GM21576 (cell line): ENCODE measurements at regions not wholly inside any gene's neighbourhood (a gene's known extent, or its start where the extent isn't known, plus 50 kb on each side); places are given as distances from the start of the nearest gene placed in this dataset.

ENCODE experiments used
- ATAC-seq: cut with Tn5 transposase; IDR thresholded peaks from one replicate; pipeline ENCODE4 v1.9.1; 2021; ENCODE audit warnings: mild to moderate bottlenecking, moderate library complexity; ENCODE audit not compliant: unreplicated experiment

DNA sequence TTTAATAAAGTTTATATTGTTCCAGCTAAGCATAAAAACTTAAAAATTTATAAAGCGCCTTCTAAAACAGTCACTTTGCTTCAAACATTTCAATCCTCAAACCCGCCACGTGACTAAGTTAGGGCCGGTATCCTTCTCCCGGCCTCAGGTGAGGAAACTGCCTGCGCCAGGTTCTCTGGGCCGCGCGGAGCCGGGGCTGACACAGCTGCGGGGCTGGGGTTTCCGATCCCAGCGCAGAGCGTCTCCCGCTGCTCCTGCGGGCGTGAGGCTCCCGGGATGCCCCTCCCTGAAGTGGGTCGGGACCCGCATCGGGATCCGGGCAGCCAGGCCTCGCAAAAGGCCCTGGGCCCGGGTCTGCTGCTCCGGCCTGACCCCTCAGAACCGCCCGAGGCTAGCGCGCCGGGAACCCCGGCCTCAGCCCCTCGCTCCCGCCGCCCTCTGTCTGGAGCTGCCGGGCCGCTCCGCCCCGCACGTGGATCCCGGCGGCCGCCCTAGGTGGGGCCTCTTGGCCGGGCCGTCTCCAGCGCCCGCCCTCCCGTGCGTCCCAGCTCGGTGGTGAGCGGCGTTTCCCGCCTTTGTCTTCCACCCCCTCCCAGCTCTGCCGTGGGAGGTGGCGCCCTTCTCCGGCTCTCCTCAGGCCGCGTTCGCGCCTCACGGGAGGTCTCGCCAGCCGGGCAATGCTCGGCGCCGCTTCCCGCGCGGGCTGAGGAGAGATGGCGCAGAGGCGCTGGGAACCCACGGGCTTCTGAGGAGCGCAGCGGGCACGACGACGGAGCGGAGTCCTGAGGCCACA lies 267.9 kb downstream of the DLL1 start:
- no peak for ATAC-seq

DNA sequence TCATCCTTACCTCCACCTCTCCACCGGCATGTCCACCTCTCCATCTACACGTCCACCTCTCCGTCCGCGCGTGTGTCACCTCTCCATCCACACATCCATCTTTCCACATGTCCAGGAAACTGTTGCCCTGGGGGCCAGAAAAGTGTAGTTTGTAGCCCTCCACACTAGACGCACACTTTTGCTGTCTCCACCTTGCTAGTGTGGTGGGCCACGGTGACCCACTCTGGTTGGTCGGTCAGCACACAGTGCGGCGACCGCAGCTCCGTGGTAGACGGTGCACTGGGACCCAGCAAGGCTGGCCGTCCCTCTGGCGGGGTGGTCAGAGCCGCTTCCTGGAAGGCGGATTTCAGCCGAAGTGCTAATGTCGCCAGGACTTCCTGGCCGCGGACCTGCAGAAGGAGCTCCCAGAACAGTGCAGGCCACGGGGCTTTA lies 268.6 kb downstream of the DLL1 start:
- no peak for ATAC-seq

DNA sequence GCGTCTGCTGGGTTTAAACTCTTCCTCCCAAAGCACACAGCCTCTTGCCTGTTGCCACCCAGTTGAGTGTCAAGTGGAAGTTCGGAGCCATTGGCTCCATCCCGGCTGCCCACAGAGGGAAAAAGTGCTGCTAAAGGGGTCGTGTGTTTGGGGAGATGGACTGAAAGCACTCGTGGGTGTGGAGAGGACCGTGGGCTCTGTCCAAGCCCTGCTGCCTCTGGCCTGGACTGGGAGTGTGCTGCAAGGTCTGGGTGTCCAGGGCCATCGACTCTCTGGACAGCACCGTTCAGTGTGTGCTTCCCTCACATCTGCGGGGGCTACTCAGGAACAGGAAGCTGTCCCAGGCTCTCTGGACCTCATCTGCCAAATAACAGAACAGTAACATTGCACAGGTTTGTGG lies 269.3 kb downstream of the DLL1 start:
- ATAC-seq: no peak

DNA sequence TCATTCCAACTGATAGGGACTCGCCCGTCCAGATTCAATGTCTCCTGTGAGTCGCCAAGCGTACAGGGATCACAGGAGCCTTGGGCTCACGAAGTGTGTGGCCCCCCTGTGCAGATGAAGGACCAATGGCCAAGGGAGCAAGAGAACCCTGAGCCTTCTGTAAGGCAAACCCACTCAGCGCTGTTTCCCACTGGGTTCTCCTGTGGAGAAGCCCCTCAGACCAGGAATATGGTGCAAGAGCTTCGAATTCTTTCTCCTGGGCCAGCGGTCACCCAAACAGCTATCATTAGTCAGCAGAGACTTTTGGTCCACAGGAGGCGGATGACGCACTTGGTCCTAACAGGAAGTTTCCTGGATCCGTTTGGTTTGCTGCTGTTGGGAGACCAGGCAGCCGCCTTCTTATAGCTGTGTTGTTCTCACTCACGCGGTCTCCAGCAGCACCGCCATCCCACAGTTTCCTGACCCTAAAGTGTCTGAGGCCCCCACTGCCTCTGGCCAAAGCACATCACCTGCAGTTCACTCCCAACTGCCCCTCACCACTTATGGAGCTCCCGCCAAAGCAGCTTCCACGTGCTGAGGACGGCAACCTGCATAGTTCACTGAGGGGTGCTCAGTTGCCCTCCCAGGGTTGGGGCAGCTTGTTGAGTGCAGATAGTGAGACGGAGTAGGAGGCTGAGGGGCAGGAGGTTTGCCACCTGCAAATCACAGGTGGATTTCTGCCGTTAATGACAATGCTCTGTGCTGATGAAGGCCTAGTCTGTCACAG lies 268.6 kb downstream of the ERMARD start:
- ATAC-seq: no peak

DNA sequence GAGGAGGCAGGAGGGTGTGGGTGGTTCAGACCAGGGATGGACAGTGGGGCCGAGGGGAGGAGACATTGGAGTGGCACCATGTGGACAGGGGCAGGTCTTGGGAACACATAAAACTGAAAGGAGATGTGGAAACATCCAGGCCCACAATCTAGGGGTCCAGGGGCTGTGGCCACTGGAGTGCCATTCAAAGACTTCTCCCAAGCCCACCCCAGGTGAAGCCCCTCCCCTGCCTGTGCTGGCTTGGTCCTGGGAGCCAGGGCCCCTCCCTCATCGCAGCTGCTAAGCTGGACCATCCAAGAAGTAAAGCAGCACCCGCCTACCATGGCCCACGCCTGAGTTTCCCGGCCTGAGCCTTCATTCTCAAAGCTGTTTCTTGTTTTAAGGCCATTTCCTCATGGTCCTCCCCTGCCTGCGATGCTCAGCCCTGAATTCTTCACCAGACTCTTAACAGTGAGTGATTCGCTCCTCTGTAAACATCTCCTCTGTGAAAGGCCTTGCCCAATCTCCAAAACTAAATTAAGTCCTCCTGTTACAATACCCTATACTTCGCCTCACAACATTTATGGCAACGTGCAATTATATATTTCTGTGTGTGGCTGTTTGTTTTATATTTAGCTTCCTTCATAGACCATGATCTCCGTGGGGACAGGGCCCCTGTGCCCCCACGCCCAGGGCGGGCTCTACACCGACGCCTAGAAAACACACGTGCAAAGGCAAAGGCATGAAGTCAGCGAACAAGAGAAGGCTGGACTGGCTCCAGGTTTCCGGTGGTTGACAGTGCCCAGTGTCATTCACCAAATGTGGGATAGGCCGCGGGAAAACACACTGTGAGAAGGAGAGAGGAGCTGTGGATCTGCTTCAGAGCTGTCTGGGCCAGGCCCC lies 267.8 kb downstream of the ERMARD start:
- ATAC-seq: no peak

DNA sequence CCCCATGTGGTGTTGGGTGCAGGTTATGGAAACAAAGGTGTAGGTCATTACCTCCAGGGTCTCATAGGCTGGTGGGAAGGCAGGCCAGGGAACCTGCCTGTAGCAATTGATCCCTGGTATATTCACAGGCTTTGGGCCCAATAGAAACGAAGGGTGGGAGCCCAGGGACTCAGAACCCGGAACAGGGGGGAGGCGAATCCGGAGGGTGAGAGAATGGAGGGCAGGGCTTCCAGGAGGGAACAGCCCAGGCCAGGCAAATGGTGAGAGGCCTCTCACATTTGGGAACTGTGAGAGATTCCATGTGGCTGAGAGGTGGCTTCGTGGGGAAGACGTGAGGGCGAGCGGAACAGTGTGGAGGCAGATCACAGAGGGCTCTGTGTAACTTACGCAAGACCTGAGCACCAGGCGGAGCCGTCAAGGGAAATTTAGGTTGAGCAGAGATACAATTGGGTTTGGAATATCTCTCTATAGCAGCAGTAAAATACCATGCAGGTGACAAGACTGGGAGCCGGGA lies 267.1 kb downstream of the ERMARD start:
- ATAC-seq: no peak

DNA sequence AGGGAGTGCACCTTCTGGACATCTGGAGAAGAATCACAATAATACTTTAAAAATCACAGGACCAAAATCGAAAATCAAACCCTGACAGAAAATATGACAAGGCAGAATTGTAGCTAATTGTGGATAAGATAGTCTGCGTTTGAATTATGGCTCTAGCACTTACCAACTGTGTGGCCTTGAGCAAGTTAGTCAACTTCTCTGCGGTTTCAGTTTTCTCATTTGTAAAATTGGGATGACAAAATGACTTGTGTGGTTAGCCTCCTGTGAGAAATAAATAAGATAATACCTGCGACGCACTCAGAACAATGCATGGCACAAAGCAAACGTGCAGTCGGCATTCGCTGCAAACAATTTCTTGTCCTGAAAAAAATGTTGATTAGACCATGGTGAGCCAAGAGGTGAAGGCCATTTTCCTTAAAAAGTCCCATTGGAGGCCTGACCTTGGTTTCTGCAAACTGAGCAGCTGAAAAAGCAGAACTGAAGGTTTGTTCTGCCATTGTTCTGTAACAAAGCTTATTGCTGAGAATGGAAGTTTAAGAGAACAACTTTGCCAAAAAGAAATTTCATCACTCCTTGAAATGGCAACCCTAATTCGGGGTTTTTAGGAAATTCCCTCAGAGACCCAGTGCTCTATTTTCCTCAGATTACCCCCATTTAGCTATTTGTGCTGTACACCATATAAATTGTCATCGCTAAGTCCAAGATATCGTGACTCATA lies 266.3 kb downstream of the ERMARD start:
- ATAC-seq: no peak

DNA sequence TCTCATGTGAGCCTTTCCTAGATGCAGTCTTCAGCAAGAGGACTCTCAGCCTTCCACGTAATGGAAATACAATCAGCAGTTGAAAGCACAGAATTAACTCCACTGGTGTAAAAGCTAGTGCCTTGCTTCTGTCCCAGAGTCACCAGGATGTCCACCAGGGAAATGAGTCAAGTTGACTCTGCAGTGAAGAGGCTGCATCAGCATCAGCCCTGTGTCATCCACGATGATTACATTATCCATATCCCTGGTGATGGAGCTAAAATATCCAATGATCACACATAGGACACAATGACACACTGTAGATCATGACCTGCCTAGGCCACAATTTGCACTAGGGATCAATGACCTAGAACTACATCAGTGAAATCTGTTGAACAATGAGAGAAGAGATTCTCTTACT lies 262.4 kb downstream of the ERMARD start:
- no peak for ATAC-seq

DNA sequence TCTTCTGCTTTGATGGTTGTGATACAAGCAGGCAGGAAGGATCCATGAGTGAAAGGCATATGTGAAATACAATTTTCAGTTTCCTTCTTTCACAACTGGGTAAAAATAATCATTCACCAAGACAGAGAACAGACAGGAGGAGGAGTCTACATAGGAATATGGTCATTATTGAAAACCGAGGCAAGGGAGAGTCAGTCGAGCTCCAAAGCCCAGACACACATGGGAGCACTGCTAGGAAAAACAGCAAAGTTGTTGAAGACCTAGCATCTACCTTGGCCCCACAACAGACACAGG lies 260.6 kb downstream of the ERMARD start:
- ATAC-seq: no peak

DNA sequence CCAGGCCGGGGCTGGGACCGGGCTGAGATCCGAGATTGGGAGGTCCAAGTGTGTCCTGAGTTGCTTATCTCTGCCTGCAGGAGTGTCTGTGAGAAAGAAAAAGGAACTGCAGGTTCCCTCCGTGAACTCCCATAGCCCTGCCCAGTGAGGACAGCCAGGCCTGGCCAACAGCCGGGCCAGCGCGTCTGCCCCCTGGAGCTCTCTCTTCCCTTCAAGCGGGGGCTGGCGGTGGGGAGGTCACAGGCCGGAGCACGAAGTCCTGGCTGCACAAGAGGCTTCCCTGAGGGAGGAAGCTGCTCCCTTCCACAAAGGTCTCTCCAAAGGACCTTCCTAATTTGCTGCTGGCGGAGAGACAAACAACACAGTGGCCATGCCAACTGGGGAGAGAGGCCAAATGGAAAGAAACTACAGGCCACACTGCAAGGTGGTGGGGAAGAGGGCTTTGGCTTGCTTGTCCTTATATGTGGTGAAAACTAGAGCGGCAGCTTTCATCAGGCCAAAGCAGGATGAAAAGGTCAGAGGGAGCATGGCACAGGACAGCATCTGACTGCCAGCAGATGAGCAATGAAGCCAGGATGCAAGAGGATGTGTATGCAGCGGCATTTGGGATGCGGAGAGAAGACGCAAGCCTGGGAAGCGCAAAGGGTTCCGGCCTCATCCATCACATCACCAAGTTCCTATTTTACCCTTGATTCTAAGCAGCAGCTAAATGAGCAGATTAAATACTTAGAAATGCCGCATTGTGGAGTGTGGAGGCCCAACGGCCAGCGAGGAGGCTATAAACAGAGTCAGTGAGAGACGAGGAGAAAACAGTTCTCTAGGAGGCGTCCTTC lies 260.0 kb downstream of the ERMARD start:
- ATAC-seq: no peak

DNA sequence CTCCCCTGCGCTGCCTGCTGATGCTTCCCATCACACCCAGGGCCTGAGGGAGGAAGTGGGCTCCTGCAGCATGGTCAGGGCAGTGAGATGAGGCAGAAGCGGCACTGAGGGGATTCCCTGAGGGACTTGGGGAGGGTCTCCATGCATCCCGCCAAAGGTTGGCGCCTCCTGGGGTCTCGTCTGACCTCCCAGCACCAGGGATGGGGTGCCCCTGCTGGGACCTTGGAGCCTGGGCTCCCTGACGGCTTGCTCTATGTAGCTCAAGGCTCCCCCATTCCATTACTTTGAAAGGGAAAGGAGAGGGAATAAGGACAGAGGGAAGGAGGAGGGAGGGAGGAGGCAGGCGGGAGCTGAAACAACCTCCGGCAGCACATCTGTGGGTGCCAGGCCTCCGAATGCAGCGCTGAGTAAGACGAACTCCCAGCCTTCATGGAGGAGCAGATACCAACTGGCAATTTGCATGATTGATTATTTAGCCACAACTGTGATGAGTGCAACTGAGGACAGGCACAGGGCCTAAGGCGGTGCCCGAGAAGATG lies 259.3 kb downstream of the ERMARD start:
- ATAC-seq: no peak

DNA sequence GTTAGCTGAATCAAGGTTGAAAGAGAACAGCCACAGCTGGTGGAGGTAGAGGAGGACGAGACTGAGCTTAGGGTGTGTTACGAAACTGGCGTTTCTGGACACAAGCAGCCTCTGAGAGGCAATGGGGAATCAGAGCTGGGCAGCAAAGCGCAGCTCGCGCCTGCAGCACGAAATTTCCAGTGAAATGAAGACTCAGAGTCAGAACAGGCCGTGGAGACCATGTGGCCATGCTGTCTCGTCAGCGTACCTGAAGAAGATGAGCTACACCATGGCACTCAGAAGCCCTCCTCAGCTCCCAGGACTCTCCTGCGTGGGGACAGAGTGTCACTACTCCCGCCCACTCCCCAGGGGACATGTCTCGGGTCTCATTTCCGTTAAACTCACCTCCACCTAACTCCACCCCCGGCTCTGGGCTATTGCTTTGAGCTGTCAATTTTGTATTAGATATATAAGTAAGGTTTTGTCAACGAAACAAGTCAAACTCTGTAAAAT lies 256.9 kb downstream of the ERMARD start:
- ATAC-seq: no peak

DNA sequence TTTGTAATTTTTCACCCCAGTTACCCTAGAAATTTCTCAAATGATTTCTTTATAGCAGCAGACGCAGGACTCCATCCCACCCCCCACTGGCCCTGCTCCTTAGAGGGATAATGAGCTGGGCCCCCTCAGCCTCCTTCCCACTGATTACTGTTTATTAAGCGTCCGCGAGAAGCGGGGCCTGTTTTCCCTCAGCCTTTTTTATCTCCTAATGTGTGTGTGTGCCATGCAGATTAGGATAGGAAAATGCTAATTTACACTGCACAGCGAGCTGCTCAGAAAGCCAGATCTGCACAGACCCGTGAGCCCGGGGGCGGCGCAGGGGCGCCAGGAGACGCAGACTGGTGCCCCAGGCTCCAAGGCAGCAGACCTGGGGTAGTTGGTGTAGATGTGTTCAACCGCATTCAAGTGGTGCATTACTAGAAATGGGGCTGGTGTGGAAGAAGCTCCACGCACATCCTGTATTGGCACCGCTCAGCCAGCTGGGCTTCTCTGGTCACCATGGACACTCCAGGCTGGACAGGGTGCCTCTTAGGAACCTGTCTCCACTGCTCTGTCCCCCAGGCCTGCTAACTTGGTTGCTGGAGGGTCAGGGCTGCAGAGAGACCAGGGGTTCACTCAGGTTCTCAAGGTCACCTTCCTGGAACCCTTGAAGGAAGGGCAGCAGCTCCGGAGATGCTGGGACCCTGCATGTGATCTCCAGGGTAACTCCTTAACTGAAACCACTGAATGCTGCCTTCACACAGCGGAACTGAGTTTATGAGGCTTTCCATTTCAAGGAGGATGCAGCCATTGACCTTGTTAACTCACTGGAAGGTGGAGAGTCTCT lies 256.3 kb downstream of the ERMARD start:
- ATAC-seq: no peak

DNA sequence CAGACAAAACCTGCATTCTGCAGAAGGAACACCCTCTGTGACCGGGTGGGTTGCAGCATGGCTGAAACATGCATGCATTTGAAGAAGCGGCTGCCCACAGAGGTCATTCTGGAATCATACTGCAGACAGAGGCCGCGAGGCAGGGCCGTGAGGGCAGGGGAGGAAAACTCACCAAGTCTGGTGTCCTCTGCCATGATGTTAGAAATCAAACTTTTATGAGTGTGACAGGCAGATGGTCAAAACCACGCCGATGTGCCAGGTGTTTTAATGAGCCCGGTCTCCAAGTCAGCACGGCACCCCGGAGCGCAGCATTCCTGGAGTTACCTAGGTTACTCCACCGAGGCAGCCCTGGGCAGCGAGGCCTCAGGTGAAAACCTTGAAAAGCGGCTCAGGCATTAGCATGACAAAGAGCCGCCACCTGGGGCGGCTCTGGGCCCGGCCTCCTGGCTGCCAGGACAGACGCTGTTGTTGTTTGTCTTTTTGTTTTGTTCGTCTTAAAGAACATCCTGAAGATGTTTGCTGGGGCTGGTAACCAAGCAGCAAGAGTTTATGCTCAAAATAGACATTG lies 255.6 kb downstream of the ERMARD start:
- no peak for ATAC-seq

DNA sequence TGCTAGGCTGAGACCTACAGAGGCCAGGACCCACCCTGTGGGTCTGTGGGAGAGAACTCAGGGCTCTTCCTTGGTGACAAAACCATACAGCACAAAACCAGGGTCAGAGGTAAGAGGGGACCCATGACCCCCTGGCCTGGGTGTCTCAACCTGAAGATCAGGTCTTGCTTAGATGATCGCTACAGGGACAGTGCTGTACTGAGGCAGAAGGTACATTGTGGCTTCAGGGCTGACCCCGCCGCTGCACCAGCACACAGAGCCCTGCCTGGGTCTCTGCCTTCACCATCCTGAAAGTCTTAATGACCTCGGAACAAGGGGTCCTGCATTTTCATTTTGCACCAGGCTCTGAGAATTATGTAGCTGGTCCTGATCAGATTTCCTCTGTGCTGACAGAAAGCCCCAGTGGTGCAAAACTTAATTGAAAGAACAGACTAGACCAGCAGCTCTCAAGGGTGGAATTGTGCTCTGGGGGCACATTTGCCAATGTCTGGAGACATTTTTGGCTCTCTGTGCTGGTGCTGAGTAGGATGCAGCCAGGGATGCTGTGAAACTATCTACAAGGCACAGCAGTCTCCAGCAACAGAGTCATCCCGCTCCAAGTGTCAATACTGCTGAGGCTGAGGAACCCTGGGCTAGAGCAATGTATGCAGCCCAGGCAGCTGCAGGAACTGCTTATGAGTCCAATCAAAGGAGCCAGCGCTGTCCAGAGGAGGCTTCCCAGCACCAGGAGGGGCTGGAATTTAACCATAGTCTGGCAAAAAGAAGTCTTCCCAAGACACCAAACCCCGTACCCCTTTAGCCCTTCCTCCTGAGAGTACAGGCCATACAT lies 254.9 kb downstream of the ERMARD start:
- no peak for ATAC-seq

DNA sequence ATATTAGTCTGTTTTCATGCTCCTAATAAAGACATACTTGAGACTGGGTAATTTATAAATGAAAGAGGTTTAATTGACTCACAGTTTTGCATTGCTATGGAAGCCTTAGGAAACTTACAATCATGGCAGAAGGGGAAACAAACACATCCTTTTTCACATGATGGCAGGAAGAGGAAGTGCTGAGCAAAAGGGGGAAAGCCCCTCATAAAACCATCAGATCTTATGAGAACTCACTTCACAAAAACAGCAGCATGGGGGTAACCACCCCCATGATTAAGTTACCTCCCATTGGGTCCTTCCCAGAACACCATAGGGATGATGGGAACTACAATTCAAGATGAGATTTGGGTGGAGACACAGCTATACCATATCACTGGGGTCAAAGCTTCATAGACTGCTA lies 254.2 kb downstream of the ERMARD start:
- ATAC-seq: no peak

DNA sequence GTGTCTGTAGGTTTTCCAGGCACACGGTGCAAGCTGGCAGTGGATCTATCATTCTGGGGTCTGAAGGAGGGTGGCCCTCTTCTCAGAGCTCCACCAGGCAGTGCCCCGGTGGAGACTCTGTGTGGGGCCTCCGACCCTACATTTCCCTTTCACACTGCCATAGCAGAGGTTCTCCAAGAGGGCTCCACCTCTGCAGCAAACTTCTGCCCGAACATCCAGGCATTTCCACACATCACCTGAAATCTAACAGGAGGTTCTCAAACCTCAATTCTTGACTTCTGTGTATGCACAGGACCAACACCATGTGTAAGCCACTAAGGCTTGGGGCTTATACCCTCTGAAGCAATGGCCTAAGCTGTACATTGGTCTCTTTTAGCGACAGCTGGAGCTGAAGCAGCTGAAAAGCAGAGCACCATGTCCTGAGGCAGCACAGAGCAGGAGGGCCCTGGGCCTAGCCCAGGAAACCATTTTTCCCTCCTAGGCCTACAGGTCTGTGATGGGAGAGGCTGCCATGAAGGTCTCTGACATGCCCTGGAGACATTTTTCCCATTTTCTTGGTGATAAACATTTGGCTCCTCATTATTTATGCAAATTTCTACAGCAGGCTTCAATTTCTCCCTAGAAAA lies 253.3 kb downstream of the ERMARD start:
- ATAC-seq: no peak
